GM18502 (cell line): ENCODE measurements at regions not wholly inside any gene's neighbourhood (a gene's known extent, or its start where the extent isn't known, plus 50 kb on each side); places are given as distances from the start of the nearest gene placed in this dataset.

ENCODE experiments used
- ATAC-seq: cut with Tn5 transposase; IDR thresholded peaks from one replicate; pipeline ENCODE4 v1.9.1; 2021; ENCODE audit warnings: mild to moderate bottlenecking; ENCODE audit not compliant: unreplicated experiment, poor library complexity

DNA sequence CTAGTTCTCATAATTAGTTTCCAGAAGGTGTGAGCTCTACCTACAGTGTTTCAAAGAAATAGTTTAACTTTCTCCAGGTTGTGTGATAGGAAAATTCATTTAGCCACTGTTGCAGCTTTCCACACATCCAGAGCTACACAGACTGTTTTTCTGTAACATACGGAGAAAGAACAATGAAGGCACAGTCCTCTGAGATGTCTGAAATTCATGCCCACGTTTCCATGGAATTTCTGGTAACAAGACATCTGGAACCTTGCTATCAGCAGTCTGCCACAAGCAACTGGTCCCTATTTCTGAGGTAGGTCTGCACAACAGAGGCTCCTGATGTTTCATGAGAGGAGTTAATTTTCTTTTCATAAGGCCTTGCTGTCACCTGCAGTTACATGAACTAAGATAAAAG, 273.3 kb upstream of the C11orf87 start:
- no peak for ATAC-seq

DNA sequence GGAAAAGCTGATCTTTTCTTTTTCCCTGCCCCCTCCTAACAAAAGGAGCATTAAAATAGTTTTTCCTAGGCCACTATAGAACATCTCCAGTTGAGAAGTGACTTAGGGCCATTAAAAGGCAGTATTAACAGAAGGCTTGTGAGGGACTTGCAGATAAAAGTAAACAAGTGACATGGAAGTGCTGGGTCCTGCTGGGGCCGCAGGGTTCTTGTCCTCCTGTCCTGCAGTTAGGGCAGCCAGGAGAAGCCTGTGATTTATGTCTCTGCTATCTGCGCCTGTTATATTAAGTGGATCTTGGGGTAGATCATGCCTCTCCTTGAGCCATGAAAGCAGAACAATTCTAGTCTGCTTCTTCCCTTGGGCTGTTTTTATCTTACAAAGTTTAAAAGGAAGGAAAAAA, 271.4 kb upstream of the C11orf87 start:
- ATAC-seq: no peak

- no peak for ATAC-seq
Observed at GRCh38 chr11:109153836-109154235, 268.2 kb upstream of the C11orf87 start.

GRCh38 chr11:109155291-109155690, 266.7 kb upstream of the C11orf87 start:
- peak; percentile 92 for ATAC-seq

DNA sequence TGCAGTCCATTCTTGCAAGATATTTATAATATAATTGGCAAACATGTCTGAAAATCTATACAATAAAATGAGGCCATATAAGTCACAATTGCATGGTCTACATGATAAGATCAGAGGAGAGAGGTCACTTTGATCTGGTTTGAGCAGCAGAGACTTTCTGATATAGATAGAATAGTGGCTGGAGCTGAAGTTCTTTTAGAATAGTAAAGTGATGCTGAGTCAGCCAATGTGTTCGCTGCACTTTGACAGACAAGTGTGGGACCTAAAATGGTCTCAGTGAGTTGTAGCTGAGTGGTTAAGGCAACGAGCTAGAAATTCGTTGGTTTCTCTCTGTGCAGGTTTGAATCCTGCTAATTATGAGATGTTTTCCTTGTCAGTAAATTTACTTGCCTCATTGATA, 257.0 kb upstream of the C11orf87 start:
- no peak for ATAC-seq

DNA sequence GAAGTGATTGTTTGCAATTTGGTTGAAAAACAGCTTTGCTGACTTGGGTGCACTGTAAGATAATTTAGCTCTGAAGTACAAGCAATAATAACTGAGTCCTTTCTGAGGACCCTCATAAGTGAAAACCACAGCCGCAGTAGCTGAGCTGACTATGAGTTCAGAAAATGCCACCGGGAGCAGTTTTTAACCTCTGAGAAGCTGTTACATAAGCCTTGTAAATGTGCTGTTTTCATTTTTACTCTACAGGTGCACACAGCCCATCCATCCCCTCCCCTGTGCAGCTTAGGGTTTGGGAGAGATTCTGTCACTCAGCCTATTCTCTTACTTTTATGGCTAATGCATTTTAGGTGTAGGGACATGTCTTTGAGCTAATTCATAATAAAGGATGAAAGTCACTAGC, 255.5 kb upstream of the C11orf87 start:
- ATAC-seq: no peak

DNA sequence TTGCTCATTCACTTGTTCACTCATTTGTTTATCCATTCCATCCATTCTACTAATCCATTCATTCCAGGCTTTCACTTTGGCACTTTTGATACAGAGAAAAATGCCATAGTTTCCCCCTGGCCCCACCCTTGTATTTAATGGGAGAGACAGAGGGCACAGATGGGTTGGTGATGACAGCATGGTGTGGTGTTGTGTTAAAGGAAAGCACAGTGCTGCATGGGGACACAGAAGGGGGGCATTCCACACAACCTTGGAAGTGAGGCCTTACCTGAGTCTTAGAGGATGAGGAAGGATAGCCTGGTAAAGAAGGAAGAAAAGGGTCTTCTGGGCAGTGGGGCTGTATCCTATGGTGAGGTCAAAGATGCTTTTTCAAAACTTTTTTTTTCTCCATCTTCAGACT, 248.5 kb upstream of the C11orf87 start:
- no peak for ATAC-seq

GRCh38 chr11:109184376-109184775, 237.6 kb upstream of the C11orf87 start:
- no peak for ATAC-seq

GRCh38 chr11:109192864-109193263, 229.1 kb upstream of the C11orf87 start:
- no peak for ATAC-seq

DNA sequence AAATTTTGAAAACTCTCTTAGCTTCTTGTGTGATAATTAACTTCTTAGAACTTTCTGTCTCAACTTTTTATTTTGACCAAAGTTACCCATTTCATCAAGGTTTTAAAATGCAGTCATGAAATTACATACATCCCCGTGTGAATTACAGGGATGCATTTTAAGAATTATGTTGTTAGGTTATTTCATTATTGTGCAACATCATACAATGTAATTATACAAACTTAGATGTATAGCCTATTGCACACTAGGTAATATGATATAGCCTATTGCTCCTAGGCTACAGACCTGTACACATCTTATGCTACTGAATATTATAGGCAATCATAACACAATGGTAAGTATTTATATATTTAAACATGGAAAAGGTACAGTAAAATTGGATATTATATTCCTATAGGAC, 228.1 kb upstream of the C11orf87 start:
- no peak for ATAC-seq

DNA sequence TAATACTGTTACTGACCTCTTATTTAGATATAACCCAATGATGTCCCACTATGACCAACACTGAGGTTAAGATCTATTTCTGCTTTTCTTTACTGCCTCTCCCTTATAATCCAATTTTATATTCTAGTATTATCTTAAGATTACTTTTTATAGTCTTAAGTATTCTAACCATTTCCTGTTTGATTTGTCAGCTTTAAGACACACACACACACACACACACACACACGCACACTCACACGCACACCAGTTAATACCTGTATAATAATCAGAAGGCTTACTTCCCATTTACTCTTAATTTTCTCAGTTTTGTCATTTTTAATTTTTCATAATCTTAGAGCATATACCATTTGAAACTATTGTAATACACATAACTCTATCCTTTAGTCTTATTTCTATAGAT, 226.0 kb upstream of the C11orf87 start:
- no peak for ATAC-seq

GRCh38 chr11:109197656-109198055, 224.3 kb upstream of the C11orf87 start:
- no peak for ATAC-seq

DNA sequence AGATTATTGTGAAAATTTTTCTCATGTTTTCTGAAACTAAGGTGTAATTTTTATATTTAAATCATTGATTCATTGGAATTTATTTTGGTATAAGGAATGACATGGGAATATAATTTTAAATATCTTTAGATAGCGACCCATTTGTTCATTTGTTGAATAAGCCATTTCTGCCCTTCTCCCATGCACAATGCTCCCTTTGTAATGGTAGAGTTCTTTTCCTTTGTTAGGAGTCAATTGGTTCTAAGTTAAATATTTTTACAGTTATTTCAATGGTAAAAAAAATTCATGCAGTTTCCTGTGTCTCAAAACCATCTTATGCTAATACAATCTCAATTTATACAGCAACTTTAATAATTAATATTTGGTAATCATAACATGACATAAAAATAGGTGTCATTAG, 218.8 kb upstream of the C11orf87 start:
- no peak for ATAC-seq

GRCh38 chr11:109205312-109205711, 216.7 kb upstream of the C11orf87 start:
- ATAC-seq: no peak

- no peak for ATAC-seq
Observed at GRCh38 chr11:109208121-109208520, 213.9 kb upstream of the C11orf87 start.

DNA sequence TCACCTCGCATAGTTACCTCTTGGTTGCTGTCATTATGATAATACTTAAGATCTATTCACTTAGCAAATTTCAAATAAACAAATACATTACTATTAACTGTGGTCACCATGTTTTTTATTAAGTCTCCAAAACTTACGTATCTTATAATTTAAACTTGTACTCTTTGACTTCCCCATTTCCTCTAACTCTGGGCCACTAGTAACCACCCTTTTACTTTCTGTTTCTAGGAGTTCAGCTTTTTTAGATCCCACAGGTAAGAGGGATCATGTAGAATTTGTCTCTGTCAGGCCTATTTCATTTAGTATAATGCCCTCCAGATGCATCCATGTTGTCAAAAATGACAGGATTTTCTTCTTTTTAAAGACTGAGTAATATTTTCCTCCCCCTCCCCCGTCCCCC, 212.4 kb upstream of the C11orf87 start:
- ATAC-seq: no peak

- no peak for ATAC-seq
Observed at GRCh38 chr11:109221190-109221589, 200.8 kb upstream of the C11orf87 start.

DNA sequence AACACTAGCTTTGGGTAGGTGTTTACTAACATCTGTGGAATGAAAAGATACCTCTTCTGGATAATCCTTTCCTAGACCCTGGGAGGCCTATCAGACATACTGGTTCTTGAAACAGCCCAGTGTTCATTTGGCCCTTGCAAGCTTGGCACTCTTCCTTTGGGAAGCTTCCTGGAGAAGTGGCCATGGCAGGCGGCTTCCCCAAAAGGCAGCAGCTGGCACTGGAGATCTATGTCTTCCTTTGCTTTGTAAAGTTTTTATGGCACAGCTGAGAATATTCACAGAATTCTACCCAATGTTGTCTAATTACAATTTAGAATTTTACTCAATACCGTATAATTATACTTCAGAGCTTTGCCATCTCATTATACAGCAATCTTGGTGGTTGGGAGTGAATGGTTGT, 199.2 kb upstream of the C11orf87 start:
- ATAC-seq: no peak

GRCh38 chr11:109223451-109223850, 198.5 kb upstream of the C11orf87 start:
- ATAC-seq: no peak

- ATAC-seq: no peak
Observed at GRCh38 chr11:109229682-109230081, 192.3 kb upstream of the C11orf87 start.

DNA sequence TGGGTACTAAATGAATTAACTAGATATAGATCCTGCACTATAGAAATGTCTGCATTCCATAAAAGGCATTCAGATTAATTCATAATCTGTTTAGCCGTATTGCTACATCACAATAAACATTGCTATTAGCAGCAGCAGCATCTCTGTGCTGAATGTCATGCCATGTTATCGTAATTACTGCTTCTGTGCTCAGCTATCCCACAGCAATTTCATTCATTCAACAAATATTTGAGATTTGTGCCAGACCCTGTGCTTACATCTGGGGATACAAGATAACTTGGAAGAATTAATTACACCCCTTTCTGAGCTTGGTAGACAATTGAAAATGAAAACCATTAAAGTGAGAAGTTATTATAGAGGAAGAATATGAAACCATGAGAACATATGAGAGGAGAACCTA, 185.8 kb upstream of the C11orf87 start:
- ATAC-seq: no peak

DNA sequence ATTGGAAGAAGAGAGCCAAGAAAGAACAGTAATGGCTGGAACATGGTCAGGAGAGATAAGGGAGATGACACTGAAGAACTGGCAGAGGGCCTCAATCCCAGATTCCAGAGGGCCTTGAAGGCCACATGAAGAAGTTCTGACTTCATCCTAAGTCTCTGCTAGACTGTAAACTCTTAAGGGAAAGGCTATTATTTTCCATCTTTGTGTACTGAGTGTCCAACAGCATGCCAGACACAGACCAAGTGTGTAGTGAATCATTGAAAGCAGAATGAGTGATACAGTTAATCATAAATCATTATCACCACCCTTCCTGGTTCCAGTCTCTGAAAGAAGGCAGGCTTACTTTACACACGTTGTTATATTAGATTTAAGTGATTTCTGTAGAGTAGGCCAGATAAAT, 185.3 kb upstream of the C11orf87 start:
- no peak for ATAC-seq

- ATAC-seq: no peak
Observed at GRCh38 chr11:109237636-109238035, 184.4 kb upstream of the C11orf87 start.
